GM23248 (cell line): ENCODE measurements at regions not wholly inside any gene's neighbourhood (a gene's known extent, or its start where the extent isn't known, plus 50 kb on each side); places are given as distances from the start of the nearest gene placed in this dataset.

Experiments
- DNase-seq: peaks from one replicate; pipeline ENCODE4 v3.0.0-alpha.2; 2015
- H2AFZ ChIP-seq: fragments of 200-600 bp; sonication (generic); 2 replicates; pipeline ENCODE4 v1.6.1; 2016; ENCODE audit warnings: antibody characterized with exemption
- H3F3A ChIP-seq: fragments of 200-600 bp; sonication (generic); 2 replicates; pipeline ENCODE4 v1.6.1; 2016; ENCODE audit warnings: mild to moderate bottlenecking, antibody characterized with exemption, mixed run types; ENCODE audit not compliant: insufficient read depth
- H3K27ac ChIP-seq: fragments of 200-600 bp; sonication (generic); 2 replicates; pipeline ENCODE4 v1.5.1; 2016; ENCODE audit warnings: mild to moderate bottlenecking
- H3K27me3 ChIP-seq: fragments of 200-600 bp; sonication (generic); replicated peaks from 2 replicates; pipeline ENCODE4 v1.6.1; 2016; ENCODE audit warnings: mild to moderate bottlenecking; ENCODE audit not compliant: insufficient read depth
- H3K36me3 ChIP-seq: fragments of 200-600 bp; sonication (generic); 2 replicates; pipeline ENCODE4 v1.6.1; 2016; ENCODE audit warnings: low read depth, mild to moderate bottlenecking
- H3K4me1 ChIP-seq: fragments of 200-600 bp; sonication (generic); 2 replicates; pipeline ENCODE4 v1.6.1; 2016; ENCODE audit warnings: mild to moderate bottlenecking; ENCODE audit not compliant: insufficient read depth
- H3K4me2 ChIP-seq: fragments of 200-600 bp; sonication (generic); one replicate; pipeline ENCODE4 v1.6.1; 2016; ENCODE audit warnings: mild to moderate bottlenecking; ENCODE audit not compliant: unreplicated experiment
- H3K4me3 ChIP-seq: fragments of 200-600 bp; sonication (generic); 2 replicates; pipeline ENCODE4 v1.5.1; 2016; ENCODE audit warnings: mild to moderate bottlenecking
- H3K79me2 ChIP-seq: fragments of 200-600 bp; sonication (generic); 2 replicates; pipeline ENCODE4 v1.6.1; 2016; ENCODE audit warnings: mild to moderate bottlenecking; ENCODE audit not compliant: insufficient read depth
- H3K9ac ChIP-seq: fragments of 200-600 bp; sonication (generic); 2 replicates; pipeline ENCODE4 v1.6.1; 2016; ENCODE audit warnings: mild to moderate bottlenecking
- H3K9me2 ChIP-seq: fragments of 200-600 bp; sonication (generic); 2 replicates; pipeline ENCODE4 v1.6.1; 2016; ENCODE audit warnings: mixed run types, mild to moderate bottlenecking, moderate library complexity; ENCODE audit not compliant: insufficient read depth
- H3K9me3 ChIP-seq: fragments of 200-600 bp; sonication (generic); one replicate; pipeline ENCODE4 v1.6.1; 2017; ENCODE audit warnings: low read depth
- H4K20me1 ChIP-seq: fragments of 200-600 bp; sonication (generic); 2 replicates; pipeline ENCODE4 v1.6.0; 2016; ENCODE audit not compliant: insufficient read depth
- EZH2 ChIP-seq: fragments of 200-600 bp; sonication (generic); IDR thresholded peaks from 2 replicates; pipeline ENCODE4 v1.6.1; 2018; ENCODE audit warnings: antibody characterized with exemption, mild to moderate bottlenecking; ENCODE audit not compliant: insufficient read depth, poor library complexity, severe bottlenecking
- EZH2phosphoT487 ChIP-seq: fragments of 200-600 bp; sonication (generic); IDR thresholded peaks from 2 replicates; pipeline ENCODE4 v1.6.1; 2018; ENCODE audit warnings: antibody characterized with exemption, moderate library complexity, mild to moderate bottlenecking, low read depth; ENCODE audit not compliant: insufficient read depth
- WGBS, 2 experiments: methylation state at CpG; one replicate each; pipeline ENCODE4 v1.1.6; 2015 to 2017; ENCODE audit warnings: low lambda C conversion rate in 2 of 2, low coverage in 1 of 2; ENCODE audit errors: missing lambda C conversion rate in 2 of 2; 5-methylcytosine and 5-hydroxymethylcytosine counted together
- in situ Hi-C: fragments of 300-500 bp; cut with MboI; formaldehyde crosslinking; loops from 2 replicates; pipeline ENCODE4 v1.15.0; 2020

DNA sequence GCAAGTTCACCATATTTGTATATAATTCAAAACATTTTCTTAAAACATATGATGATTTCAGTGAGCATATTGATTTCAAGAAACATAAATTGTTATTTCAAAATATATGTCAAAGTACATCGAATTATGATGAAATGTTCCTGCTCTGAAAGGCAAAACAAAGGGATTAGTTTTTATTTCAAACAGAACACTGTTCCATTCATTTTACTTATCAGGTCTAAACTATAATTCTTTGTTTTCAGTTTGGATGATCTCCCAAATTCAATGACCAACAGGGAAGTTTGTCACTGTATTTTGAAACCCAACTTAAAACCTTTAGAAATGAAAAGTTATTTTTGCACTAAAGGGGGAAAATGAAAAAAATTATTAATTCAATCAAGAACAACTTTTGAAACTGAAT, 610.2 kb downstream of the SLITRK1 start:
- H3K27me3 ChIP-seq, result no peaks in the 10 kb centered on the region
- H3K4me1 ChIP-seq, result peaks cover 18% of the 10 kb centered on the region
- no peaks in the 10 kb centered on the region for H3K36me3 ChIP-seq
- no peak for DNase-seq
- no peaks in the 10 kb centered on the region for H3F3A ChIP-seq
- in situ Hi-C loops, result no loop called here
- H3K9ac ChIP-seq, result no peak overlapping the region
- no peaks in the 10 kb centered on the region for H4K20me1 ChIP-seq
- WGBS, 2 experiments, result 91 to 97% methylated on average over 1 of the region's 1 CpG
- no peak for TF ChIP-seq EZH2phosphoT487
- TF ChIP-seq EZH2, result no peak
- H3K27ac ChIP-seq, result no peak overlapping the region
- H3K4me2 ChIP-seq, result no peak overlapping the region
- no peak overlapping the region for H3K4me3 ChIP-seq
- H2AFZ ChIP-seq, result peak overlapping the region; percentile 3; the same call in 1 of the 2 replicates
- no peaks in the 10 kb centered on the region for H3K79me2 ChIP-seq
- no peaks in the 10 kb centered on the region for H3K9me2 ChIP-seq
- no peaks in the 10 kb centered on the region for H3K9me3 ChIP-seq

DNA sequence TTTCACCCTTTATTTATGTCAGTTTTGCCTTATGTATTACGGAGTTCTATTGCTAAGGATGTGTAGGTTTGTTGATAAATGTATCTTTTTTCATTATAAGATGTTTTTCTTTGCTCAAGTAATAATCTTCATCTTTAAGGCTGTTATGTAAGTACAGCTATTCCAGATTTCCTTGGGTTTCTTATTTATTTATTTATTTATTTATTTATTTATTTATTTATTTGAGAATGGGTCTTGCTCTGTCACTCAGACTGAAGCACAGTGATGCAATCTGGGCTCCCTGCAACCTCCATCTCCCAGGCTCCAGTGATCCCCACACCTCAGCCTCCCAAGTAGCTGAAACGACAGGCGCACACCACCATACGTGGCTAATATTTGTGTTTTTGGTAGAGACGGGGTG, 617.0 kb downstream of the SLITRK1 start:
- DNase-seq, result no peak
- Histone ChIP-seq H3K4me3 (no peak overlapping the region), H3K4me2 (no peak overlapping the region), H2AFZ (no peak overlapping the region), H3K79me2 (no peaks in the 10 kb centered on the region), H4K20me1 (no peaks in the 10 kb centered on the region), H3K9me2 (no peaks in the 10 kb centered on the region), H3K27ac (no peak overlapping the region), H3K4me1 (no peaks in the 10 kb centered on the region), H3K27me3 (no peaks in the 10 kb centered on the region), H3K9ac (no peak overlapping the region), H3K36me3 (no peaks in the 10 kb centered on the region), H3K9me3 (no peaks in the 10 kb centered on the region), H3F3A (no peaks in the 10 kb centered on the region)
- WGBS, 2 experiments, result 61 to 70% methylated on average over 5 of the region's 5 CpGs
- TF ChIP-seq EZH2, result no peak
- no peak for TF ChIP-seq EZH2phosphoT487
- in situ Hi-C loops, result no loop called here

DNA sequence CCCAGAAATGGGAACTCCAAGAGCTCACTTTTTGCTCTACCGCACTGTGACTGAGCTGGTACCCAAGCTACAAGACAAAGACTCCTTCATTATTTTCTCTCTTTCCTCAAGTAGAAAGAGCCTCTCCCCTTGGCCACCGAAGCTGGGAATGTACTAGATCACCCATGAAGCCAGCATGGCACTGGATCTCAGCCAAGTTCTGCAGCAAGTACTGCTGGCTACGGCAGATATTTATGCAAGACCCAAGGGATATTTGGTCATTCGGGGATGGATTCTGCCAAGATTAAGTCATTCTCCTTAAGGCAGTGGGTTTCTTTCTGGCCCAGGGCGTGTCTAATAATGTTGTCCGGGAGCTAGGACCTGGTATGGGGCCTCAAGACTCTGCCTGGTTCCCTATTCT, 633.5 kb downstream of the SLITRK1 start:
- Histone ChIP-seq H3K27me3 (no peaks in the 10 kb centered on the region), H3K79me2 (no peaks in the 10 kb centered on the region), H4K20me1 (no peaks in the 10 kb centered on the region), H2AFZ (no peak overlapping the region), H3K9ac (no peak overlapping the region), H3F3A (no peaks in the 10 kb centered on the region), H3K9me3 (no peaks in the 10 kb centered on the region), H3K4me2 (no peak overlapping the region), H3K36me3 (no peaks in the 10 kb centered on the region), H3K27ac (no peak overlapping the region), H3K4me1 (no peaks in the 10 kb centered on the region), H3K4me3 (no peak overlapping the region), H3K9me2 (no peaks in the 10 kb centered on the region; the same call in 1 of the 2 replicates)
- WGBS, 2 experiments, result 59 to 73% methylated on average over 6 of the region's 6 CpGs
- TF ChIP-seq EZH2 (no peak), EZH2phosphoT487 (no peak)
- in situ Hi-C loops, result no loop called here
- no peak for DNase-seq

DNA sequence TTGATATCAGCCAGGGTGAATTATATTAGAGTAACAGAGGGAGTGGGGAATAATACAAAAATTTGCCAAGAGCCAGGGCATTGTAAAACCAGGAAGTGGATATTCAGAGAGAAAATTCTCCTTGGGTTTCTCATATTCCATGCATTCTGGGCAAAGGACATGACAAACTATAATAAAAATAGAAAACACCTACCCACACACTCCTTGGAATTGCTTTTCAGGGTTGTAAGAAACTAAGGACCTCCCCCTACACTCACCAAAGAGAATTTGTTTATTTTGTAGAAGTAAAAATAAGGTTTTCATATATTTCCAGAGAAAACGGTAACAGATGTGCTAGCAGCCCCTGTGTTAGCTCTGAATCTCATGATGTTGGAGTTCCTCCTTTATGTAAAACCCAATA, 649.6 kb downstream of the SLITRK1 start:
- H2AFZ ChIP-seq, result peak overlapping the region; percentile 89
- H3K4me2 ChIP-seq, result peak overlapping the region; percentile 17
- H3K9me2 ChIP-seq, result no peaks in the 10 kb centered on the region
- H3K36me3 ChIP-seq, result no peaks in the 10 kb centered on the region
- no peaks in the 10 kb centered on the region for H3K27me3 ChIP-seq
- TF ChIP-seq EZH2phosphoT487 (no peak), EZH2 (no peak)
- peaks cover 9% of the 10 kb centered on the region for H3F3A ChIP-seq
- peak; percentile 39 for DNase-seq
- no peaks in the 10 kb centered on the region for H4K20me1 ChIP-seq
- H3K79me2 ChIP-seq, result no peaks in the 10 kb centered on the region
- H3K27ac ChIP-seq, result peak overlapping the region; percentile 14; the same call in 1 of the 2 replicates
- H3K9ac ChIP-seq, result no peak overlapping the region
- in situ Hi-C loops, result no loop called here
- WGBS, 2 experiments, result 0 to 3% methylated on average over 1 of the region's 1 CpG
- H3K9me3 ChIP-seq, result no peaks in the 10 kb centered on the region
- peak overlapping the region; percentile 8; the same call in 1 of the 2 replicates for H3K4me3 ChIP-seq
- peaks cover 26% of the 10 kb centered on the region for H3K4me1 ChIP-seq
